HEK293 (cell line): ENCODE measurements at regions not wholly inside any gene's neighbourhood (a gene's known extent, or its start where the extent isn't known, plus 50 kb on each side); places are given as distances from the start of the nearest gene placed in this dataset.
"Not testable (repeated sequence)": the region's sequence is repeated elsewhere in the genome, so short reads cannot be mapped to it uniquely, and the experiment has no call there.

ENCODE experiments used
- PRDM1 ChIP-seq: fragments of 450-650 bp; formaldehyde crosslinking; IDR thresholded peaks from 2 replicates; pipeline ENCODE4; 2016; ENCODE audit warnings: missing biosample characterization, missing genetic modification characterization
- REPIN1 ChIP-seq: fragments of 450-650 bp; formaldehyde crosslinking; IDR thresholded peaks from 2 replicates; pipeline ENCODE4 v1.5.1; 2017; ENCODE audit warnings: missing biosample characterization, missing genetic modification characterization, low read depth
- YY1 ChIP-seq: fragments of 450-650 bp; formaldehyde crosslinking; IDR thresholded peaks from 2 replicates; pipeline ENCODE4 v1.5.1; 2018; ENCODE audit warnings: missing biosample characterization, missing genetic modification characterization
- ZNF23 ChIP-seq: fragments of 450-650 bp; formaldehyde crosslinking; IDR thresholded peaks from 2 replicates; pipeline ENCODE4 v1.5.1; 2016; ENCODE audit warnings: missing biosample characterization, missing genetic modification characterization, borderline replicate concordance
- ZNF654 ChIP-seq: fragments of 450-650 bp; formaldehyde crosslinking; IDR thresholded peaks from 2 replicates; pipeline ENCODE4 v1.5.1; 2016; ENCODE audit warnings: low read depth, missing biosample characterization, missing genetic modification characterization
- TF ChIP-seq, protein P1 (sequence below): fragments of 450-650 bp; formaldehyde crosslinking; IDR thresholded peaks from 2 replicates; pipeline ENCODE4 v1.5.1; 2016; ENCODE audit warnings: missing biosample characterization, missing genetic modification characterization
- TF ChIP-seq, protein P2 (sequence below): fragments of 450-650 bp; formaldehyde crosslinking; IDR thresholded peaks from 2 replicates; pipeline ENCODE4 v1.5.1; 2016; ENCODE audit warnings: missing biosample characterization, missing genetic modification characterization
- TF ChIP-seq, protein P3 (sequence below): fragments of 450-650 bp; formaldehyde crosslinking; IDR thresholded peaks from 2 replicates; pipeline ENCODE4 v1.5.1; 2017; ENCODE audit warnings: missing biosample characterization, mild to moderate bottlenecking, missing genetic modification characterization, moderate library complexity

DNA sequence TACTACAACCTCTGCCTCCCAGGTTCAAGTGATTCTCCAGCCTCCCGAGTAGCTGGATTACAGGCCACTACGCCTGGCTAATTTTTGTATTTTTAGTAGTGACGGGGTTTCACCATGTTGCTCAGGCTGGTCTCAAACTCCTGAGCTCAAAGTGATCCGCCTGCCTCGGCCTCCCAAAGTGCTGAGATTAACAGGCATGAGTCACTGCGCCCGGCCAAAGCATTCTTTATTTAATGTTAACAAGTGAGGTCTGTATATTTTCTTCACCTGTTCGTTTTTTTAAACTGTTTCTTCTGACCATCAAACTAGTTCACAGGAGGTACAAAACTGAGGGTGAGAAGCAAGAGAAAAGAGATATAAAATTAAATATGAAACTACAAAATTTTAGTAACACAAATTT is 80.5 kb upstream of the ADGRL2 start:
- TF ChIP-seq, protein P1, sequence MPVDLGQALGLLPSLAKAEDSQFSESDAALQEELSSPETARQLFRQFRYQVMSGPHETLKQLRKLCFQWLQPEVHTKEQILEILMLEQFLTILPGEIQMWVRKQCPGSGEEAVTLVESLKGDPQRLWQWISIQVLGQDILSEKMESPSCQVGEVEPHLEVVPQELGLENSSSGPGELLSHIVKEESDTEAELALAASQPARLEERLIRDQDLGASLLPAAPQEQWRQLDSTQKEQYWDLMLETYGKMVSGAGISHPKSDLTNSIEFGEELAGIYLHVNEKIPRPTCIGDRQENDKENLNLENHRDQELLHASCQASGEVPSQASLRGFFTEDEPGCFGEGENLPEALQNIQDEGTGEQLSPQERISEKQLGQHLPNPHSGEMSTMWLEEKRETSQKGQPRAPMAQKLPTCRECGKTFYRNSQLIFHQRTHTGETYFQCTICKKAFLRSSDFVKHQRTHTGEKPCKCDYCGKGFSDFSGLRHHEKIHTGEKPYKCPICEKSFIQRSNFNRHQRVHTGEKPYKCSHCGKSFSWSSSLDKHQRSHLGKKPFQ (tag by site-specific recombination): not testable (repeated sequence)
- TF ChIP-seq, protein P2, sequence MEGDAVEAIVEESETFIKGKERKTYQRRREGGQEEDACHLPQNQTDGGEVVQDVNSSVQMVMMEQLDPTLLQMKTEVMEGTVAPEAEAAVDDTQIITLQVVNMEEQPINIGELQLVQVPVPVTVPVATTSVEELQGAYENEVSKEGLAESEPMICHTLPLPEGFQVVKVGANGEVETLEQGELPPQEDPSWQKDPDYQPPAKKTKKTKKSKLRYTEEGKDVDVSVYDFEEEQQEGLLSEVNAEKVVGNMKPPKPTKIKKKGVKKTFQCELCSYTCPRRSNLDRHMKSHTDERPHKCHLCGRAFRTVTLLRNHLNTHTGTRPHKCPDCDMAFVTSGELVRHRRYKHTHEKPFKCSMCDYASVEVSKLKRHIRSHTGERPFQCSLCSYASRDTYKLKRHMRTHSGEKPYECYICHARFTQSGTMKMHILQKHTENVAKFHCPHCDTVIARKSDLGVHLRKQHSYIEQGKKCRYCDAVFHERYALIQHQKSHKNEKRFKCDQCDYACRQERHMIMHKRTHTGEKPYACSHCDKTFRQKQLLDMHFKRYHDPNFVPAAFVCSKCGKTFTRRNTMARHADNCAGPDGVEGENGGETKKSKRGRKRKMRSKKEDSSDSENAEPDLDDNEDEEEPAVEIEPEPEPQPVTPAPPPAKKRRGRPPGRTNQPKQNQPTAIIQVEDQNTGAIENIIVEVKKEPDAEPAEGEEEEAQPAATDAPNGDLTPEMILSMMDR: not testable (repeated sequence)
- not testable (repeated sequence) for TF ChIP-seq ZNF23 (tag by site-specific recombination); PRDM1; YY1 (tag by site-specific recombination); ZNF654 (tag by site-specific recombination); REPIN1 (tag by site-specific recombination)
- TF ChIP-seq, protein P3, sequence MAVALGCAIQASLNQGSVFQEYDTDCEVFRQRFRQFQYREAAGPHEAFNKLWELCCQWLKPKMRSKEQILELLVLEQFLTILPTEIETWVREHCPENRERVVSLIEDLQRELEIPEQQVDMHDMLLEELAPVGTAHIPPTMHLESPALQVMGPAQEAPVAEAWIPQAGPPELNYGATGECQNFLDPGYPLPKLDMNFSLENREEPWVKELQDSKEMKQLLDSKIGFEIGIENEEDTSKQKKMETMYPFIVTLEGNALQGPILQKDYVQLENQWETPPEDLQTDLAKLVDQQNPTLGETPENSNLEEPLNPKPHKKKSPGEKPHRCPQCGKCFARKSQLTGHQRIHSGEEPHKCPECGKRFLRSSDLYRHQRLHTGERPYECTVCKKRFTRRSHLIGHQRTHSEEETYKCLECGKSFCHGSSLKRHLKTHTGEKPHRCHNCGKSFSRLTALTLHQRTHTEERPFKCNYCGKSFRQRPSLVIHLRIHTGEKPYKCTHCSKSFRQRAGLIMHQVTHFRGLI (tag by site-specific recombination): not testable (repeated sequence)
